ENCODE measurements at regions not wholly inside any gene's neighbourhood (a gene's known extent, or its start where the extent isn't known, plus 50 kb on each side); places are given as distances from the start of the nearest gene placed in this dataset.

GRCh38 chr3:94423578-94423977 is 360.7 kb downstream of the NSUN3 start:
- TF ChIP-seq, protein P1, sequence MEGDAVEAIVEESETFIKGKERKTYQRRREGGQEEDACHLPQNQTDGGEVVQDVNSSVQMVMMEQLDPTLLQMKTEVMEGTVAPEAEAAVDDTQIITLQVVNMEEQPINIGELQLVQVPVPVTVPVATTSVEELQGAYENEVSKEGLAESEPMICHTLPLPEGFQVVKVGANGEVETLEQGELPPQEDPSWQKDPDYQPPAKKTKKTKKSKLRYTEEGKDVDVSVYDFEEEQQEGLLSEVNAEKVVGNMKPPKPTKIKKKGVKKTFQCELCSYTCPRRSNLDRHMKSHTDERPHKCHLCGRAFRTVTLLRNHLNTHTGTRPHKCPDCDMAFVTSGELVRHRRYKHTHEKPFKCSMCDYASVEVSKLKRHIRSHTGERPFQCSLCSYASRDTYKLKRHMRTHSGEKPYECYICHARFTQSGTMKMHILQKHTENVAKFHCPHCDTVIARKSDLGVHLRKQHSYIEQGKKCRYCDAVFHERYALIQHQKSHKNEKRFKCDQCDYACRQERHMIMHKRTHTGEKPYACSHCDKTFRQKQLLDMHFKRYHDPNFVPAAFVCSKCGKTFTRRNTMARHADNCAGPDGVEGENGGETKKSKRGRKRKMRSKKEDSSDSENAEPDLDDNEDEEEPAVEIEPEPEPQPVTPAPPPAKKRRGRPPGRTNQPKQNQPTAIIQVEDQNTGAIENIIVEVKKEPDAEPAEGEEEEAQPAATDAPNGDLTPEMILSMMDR (IDR thresholded peaks at IDR 0.05): no peak
- no peak for TF ChIP-seq POLR2A (IDR thresholded peaks at IDR 0.05)

All from body of pancreas (tissue), 4 donors.